Activated CD4-positive, CD25-positive, alpha-beta regulatory T cell treated with anti-CD3 and anti-CD28 coated beads, Interleukin-2, amount 50 U/mL, for 24 hours (primary cell): ENCODE measurements at regions not wholly inside any gene's neighbourhood (a gene's known extent, or its start where the extent isn't known, plus 50 kb on each side); places are given as distances from the start of the nearest gene placed in this dataset.

ENCODE experiments used
- ATAC-seq, 2 donors: fragments of 150-1000 bp; cut with Tn5 transposase; one replicate each; pipeline ENCODE4 v1.10.0; 2021; ENCODE audit warnings: mild to moderate bottlenecking in 1 of 2, moderate library complexity in 1 of 2

DNA sequence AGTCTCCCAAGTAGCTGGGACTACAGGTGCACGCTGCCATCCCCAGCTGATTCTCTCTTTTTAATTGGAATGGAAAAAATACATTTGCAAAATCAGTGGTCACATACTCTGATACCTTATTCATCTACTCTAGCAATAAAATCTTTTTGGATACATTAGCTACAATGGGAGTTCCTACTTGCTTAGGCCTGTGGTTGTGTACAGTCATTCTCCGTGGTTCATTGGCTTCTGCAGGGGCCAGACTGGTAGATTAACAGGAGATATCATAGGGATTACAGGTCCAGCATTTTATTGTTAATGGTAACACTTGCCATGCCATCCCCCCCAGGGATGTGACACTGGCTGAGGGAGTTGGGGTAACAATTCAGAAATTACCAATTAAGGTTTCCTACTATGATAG is 140.0 kb downstream of the ADAMTS15 start:
- ATAC-seq: no peak

DNA sequence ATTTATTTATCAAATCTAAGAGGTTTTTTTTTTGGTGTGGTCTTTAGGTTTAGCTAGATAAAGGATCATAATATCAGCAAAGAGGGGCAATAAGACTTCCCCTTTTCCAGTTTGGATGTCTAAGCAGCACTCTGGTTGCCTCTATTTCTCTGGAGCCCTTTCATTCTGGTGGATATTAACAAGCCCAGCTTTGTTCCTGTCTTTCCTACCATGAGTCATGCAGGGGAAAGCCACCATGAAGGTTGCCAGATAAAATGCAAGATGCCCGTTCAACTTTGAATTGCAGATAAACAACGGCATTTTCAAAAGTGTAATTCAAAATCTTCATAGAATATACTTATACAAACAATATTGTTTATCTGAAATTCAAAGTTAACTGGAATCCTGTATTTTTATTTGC is 143.6 kb downstream of the ADAMTS15 start:
- no peak for ATAC-seq

- ATAC-seq: no peak
Observed at GRCh38 chr11:130593064-130593463, 144.6 kb downstream of the ADAMTS15 start.

DNA sequence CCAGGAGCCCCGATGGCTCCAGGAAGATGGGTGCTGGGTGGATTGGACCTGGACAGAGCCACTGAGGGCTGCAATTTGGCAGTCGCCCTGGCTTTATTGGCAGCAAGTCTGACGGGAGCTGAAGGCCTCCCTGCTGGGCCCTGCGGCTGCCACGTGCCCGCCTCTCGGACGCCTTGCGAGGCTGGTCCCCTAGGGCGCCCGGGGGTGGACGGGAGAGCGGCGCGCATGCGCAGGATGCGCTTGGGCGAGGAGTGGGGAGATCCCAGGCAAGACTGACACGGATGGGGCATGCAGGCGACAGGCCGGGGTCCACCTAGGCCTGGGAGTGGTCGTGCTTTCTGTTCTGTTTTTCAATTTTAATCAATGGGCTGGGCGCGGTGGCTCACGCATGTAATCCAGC is 150.0 kb downstream of the ADAMTS15 start:
- ATAC-seq: no peak

DNA sequence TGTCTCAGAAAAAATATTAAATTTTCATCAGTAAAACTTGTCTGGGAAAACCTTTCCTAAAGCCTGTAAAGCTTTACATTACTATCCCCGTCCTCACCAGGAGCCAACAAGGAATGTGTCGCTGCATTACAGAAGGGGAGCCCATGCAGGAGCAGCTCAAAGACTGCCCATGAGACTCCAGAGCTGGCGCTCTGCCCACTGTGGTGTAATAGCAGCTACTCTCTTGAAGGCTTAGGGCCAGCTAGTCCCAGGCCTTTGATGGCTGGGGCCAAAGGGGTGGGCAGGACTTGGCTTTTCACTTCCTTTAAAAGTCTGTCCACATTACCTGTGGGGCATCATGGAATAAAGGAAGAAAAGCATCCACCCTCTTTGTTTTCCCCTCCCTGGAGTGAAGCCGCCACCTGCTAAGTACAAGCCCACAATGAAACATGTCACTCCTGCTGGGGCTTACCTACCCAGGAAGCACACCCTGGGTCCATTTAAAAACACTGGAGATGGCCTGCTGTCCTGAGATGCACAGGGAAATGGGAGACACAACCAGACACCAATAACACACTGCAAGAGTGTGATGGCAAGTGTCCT is 150.7 kb downstream of the ADAMTS15 start:
- ATAC-seq: no peak

DNA sequence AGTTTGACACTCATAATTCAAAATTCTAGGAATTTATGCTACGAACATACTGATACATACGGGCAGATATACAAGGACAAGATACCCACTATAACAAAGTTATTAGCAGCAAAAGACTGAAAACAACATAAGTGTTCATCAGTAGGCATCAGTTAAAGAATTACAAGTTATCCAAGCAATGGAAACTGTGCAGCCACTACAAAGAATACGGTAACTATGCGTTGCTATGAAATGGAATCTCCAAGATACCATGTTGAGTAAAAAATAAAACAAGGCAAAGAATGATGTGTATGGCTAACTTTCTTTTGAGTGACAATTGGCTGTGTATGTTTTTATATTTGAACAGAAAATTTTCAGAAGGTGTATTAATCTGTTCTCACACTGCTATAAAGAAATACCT is 151.7 kb downstream of the ADAMTS15 start:
- ATAC-seq: no peak

- ATAC-seq: no peak
Observed at GRCh38 chr11:130600616-130601015, 152.2 kb downstream of the ADAMTS15 start.

- ATAC-seq: no peak
Observed at GRCh38 chr11:130601141-130601540, 152.7 kb downstream of the ADAMTS15 start.

- no peak for ATAC-seq
Observed at GRCh38 chr11:130601764-130602460, 153.5 kb downstream of the ADAMTS15 start.

GRCh38 chr11:130602641-130603334 is 154.3 kb downstream of the ADAMTS15 start:
- no peak for ATAC-seq

GRCh38 chr11:130603335-130603906 is 155.0 kb downstream of the ADAMTS15 start:
- ATAC-seq: no peak

GRCh38 chr11:130604606-130605005 is 156.2 kb downstream of the ADAMTS15 start:
- no peak for ATAC-seq

- no peak for ATAC-seq
Observed at GRCh38 chr11:130606178-130606577, 157.7 kb downstream of the ADAMTS15 start.

- no peak for ATAC-seq
Observed at GRCh38 chr11:130606781-130607511, 158.5 kb downstream of the ADAMTS15 start.

GRCh38 chr11:130608287-130608686 is 159.8 kb downstream of the ADAMTS15 start:
- no peak for ATAC-seq

DNA sequence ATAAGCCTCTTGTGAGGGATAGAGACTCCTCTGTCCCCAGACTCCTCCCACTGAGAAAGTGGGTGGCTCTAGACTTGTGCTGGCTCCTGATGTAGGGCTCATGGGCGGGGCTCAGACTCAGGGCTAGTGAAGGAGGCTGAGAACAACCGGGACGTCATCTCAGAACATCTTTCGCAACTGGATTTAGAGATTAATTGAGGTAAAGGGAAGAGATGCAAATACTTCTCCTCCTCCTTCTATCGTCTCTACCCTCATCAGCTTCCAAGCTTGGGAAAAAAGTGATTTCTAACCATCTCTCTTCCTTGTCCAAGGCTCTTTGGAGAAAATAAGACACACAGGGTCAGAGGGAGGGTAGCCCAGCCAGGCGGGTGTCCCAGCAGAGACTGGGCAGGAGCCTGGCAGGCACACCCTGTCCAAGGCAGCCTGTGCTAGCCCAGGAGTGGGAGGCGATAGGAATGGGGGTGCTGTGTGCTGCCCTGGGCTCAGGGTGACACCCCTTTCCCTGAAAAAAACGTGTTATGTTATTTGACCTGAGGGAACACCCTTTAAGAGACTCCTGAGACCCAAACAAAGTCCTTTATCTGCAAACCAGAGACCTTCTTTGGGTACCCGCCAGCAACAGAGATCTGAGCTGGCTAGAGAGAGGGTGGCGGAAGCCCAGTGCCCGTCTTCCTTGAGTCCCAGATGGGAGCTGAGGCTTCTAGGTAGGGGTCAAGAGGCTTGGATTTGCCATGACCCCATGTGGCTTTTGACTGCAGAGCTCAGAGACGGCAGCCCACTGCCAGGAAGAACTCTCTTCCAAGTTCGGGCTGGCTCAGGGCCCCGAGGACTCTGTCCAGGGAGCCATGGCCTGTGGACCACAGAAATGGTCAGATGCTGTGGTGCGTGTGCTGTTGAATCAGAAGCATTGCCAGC is 160.9 kb downstream of the ADAMTS15 start:
- ATAC-seq: no peak

DNA sequence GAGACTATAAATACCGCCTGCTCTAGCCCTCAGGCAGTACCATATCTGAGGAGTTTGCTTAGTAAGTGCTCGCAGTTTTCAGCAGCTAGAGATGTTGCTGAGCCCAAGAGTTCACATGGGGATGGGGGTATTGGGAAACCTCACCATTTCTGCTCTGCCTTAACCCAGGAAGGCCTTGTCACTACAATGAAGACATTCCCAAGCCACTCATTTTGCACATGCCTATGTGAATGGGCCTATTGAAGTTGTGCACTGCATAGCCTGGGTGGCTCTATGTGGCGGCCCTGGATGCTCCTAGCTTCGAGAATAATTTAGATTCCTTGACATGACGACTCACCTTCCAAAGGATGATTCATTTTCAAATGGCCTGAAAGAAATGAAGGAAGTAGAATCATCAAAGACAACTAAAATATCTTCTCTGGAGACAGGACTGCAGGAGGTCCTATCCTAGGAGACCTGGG is 163.4 kb downstream of the ADAMTS15 start:
- ATAC-seq: no peak

DNA sequence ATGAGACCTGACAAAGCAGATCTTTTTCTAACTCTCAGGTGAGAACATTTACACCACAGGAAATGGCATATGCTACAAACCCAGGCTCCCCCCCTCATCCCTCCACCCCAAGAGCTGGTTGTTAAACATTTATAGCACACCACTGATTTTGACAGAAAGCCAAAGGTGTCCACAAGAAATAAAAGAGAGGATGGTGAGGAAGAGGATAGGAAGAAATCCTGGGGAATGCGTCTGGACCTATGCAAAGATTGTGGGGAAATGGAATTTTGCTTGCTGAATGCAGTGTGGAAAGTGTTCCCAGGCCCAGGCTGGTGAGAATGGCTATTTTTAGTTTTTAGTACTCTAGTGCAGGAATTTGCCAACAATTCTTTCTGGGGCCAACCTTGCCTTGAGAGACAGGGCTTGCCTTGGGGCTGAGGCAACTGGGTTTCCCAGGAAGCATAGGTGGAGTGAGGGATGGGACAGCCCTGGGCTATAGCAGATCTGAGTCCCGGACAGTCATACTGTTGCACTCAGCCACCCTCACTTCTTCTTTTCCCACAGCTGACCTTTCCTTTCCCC is 163.9 kb downstream of the ADAMTS15 start:
- no peak for ATAC-seq

DNA sequence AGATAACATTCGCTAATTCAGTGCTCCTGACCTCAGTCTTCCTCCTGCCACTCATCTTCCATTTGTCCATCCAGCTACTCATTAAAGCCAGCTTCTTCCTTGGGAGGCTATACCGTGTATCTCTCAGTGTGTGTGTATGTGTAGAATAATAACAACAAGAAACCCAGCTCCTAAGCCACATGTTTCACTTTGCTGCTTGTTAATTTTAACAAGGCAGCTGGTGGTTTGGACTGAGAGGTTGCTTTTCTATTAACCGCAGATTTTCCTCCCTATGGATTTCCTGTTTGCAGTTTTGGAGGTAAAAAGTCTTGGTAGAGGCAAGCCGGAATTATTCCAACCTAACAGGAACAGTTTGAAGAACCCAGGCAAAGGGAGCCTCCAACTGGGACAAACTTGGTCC is 165.0 kb downstream of the ADAMTS15 start:
- no peak for ATAC-seq

- no peak for ATAC-seq
Observed at GRCh38 chr11:130614591-130614990, 166.1 kb downstream of the ADAMTS15 start.

GRCh38 chr11:130615561-130615960 is 167.1 kb downstream of the ADAMTS15 start:
- no peak for ATAC-seq

- ATAC-seq: no peak
Observed at GRCh38 chr11:130616573-130616972, 168.1 kb downstream of the ADAMTS15 start.
